Fibroblast of mammary gland (primary cell): ENCODE measurements at regions not wholly inside any gene's neighbourhood (a gene's known extent, or its start where the extent isn't known, plus 50 kb on each side); places are given as distances from the start of the nearest gene placed in this dataset.

Experiments
- DNase-seq: peaks from one replicate; pipeline ENCODE4 v3.0.0-alpha.2; 2010; ENCODE audit warnings: low read depth
- H3K4me3 ChIP-seq: 2 replicates; pipeline ENCODE4 v1.5.1; 2011; ENCODE audit warnings: low read depth, mild to moderate bottlenecking, low read length, moderate library complexity; ENCODE audit not compliant: control insufficient read depth
- CTCF ChIP-seq: conservative IDR thresholded peaks from 2 replicates; pipeline ENCODE4 v1.5.1; 2011; ENCODE audit warnings: low read depth, low read length, inconsistent platforms; ENCODE audit not compliant: control insufficient read depth, insufficient read depth

GRCh38 chr16:85494315-85494714 lies 118.8 kb upstream of the GSE1 start:
- H3K4me3 ChIP-seq: no peak overlapping the region

GRCh38 chr16:85495259-85495658 lies 117.9 kb upstream of the GSE1 start:
- TF ChIP-seq CTCF: no peak
- no peak overlapping the region for H3K4me3 ChIP-seq
- DNase-seq: no peak

More at GRCh38 chr16:85494315-85494714, 118.8 kb upstream of the GSE1 start:
- no peak for TF ChIP-seq CTCF
- DNase-seq: no peak

GRCh38 chr16:85495823-85496538 lies 117.1 kb upstream of the GSE1 start:
- TF ChIP-seq CTCF: no peak
- H3K4me3 ChIP-seq: no peak overlapping the region
- DNase-seq: no peak

- TF ChIP-seq CTCF: no peak
- DNase-seq: no peak
- H3K4me3 ChIP-seq: no peak overlapping the region
Measured at GRCh38 chr16:85497622-85498314, 115.4 kb upstream of the GSE1 start.

GRCh38 chr16:85498607-85499006 lies 114.5 kb upstream of the GSE1 start:
- no peak for DNase-seq
- TF ChIP-seq CTCF: no peak
- H3K4me3 ChIP-seq: no peak overlapping the region

- no peak overlapping the region for H3K4me3 ChIP-seq
- no peak for DNase-seq
- no peak for TF ChIP-seq CTCF
Measured at GRCh38 chr16:85500220-85500619, 112.9 kb upstream of the GSE1 start.
